ENCODE measurements at regions not wholly inside any gene's neighbourhood (a gene's known extent, or its start where the extent isn't known, plus 50 kb on each side); places are given as distances from the start of the nearest gene placed in this dataset.
A peak's percentile ranks its signal among the peaks of the same experiment; 100 is the strongest.

- TF ChIP-seq MGA (IDR thresholded peaks at IDR 0.05) (no peak; the same call in 1 of the 2 replicates), SMARCA4 (IDR thresholded peaks at IDR 0.05) (peak; percentile 57), KDM1A (IDR thresholded peaks at IDR 0.05) (0 out of 4 replicates have a peak, but pooled peaks of 1 of the 2 experiments have one; percentile 2), ZNF518B (CRISPR knock-in tag; IDR thresholded peaks at IDR 0.05) (no peak), ARID4B (CRISPR knock-in tag; IDR thresholded peaks at IDR 0.05) (no peak)
These were observed 259.2 kb downstream of the TOMM20 start (continued) for GRCh38 chr1:234869182-234870019.

All from K562 (cell line).